HG03060 (cell line): ENCODE measurements at regions not wholly inside any gene's neighbourhood (a gene's known extent, or its start where the extent isn't known, plus 50 kb on each side); places are given as distances from the start of the nearest gene placed in this dataset.

Experiments
- ATAC-seq: cut with Tn5 transposase; IDR thresholded peaks from one replicate; pipeline ENCODE4 v1.9.1; 2021; ENCODE audit warnings: low read depth, moderate number of reproducible peaks; ENCODE audit not compliant: unreplicated experiment

GRCh38 chr6:148128014-148128730 is 214.5 kb upstream of the SASH1 start:
- no peak for ATAC-seq

- ATAC-seq = no peak
Measured at GRCh38 chr6:148134592-148134991, 208.0 kb upstream of the SASH1 start.

- no peak for ATAC-seq
Measured at GRCh38 chr6:148136586-148136985, 206.1 kb upstream of the SASH1 start.

GRCh38 chr6:148137652-148138051 is 205.0 kb upstream of the SASH1 start:
- no peak for ATAC-seq

- ATAC-seq = no peak
Measured at GRCh38 chr6:148138573-148138972, 204.1 kb upstream of the SASH1 start.

GRCh38 chr6:148140772-148141557 is 201.7 kb upstream of the SASH1 start:
- ATAC-seq = no peak

GRCh38 chr6:148142821-148143220 is 199.8 kb upstream of the SASH1 start:
- no peak for ATAC-seq

GRCh38 chr6:148143771-148144170 is 198.9 kb upstream of the SASH1 start:
- ATAC-seq = no peak

GRCh38 chr6:148144917-148145521 is 197.6 kb upstream of the SASH1 start:
- ATAC-seq = no peak

GRCh38 chr6:148146717-148147462 is 195.7 kb upstream of the SASH1 start:
- ATAC-seq = no peak

- no peak for ATAC-seq
Measured at GRCh38 chr6:148147463-148147830, 195.2 kb upstream of the SASH1 start.

GRCh38 chr6:148151896-148152643 is 190.6 kb upstream of the SASH1 start:
- no peak for ATAC-seq

GRCh38 chr6:148154668-148155067 is 188.0 kb upstream of the SASH1 start:
- ATAC-seq = no peak

GRCh38 chr6:148155293-148155692 is 187.3 kb upstream of the SASH1 start:
- no peak for ATAC-seq

GRCh38 chr6:148157841-148158240 is 184.8 kb upstream of the SASH1 start:
- ATAC-seq = no peak

- ATAC-seq = no peak
Measured at GRCh38 chr6:148164645-148165044, 178.0 kb upstream of the SASH1 start.

- ATAC-seq = no peak
Measured at GRCh38 chr6:148166339-148166968, 176.2 kb upstream of the SASH1 start.

GRCh38 chr6:148169706-148170105 is 172.9 kb upstream of the SASH1 start:
- no peak for ATAC-seq

- ATAC-seq = no peak
Measured at GRCh38 chr6:148170286-148170685, 172.4 kb upstream of the SASH1 start.

GRCh38 chr6:148173548-148173947 is 169.1 kb upstream of the SASH1 start:
- ATAC-seq = no peak
